K562 (cell line): ENCODE measurements at regions not wholly inside any gene's neighbourhood (a gene's known extent, or its start where the extent isn't known, plus 50 kb on each side); places are given as distances from the start of the nearest gene placed in this dataset.

Experiments used
- ATAC-seq: fragments of 200-7000 bp; cut with Tn5 transposase; 3 replicates; pipeline ENCODE4 v1.9.1; 2020; ENCODE audit warnings: moderate library complexity
- BruUV-seq: library from RNA; stranded (reverse); fragments of 400-500 nt; replicated peaks from 2 replicates; lab custom pipeline; 2021; lab: Mats Ljungman, UMichigan
- CTCF ChIA-PET: fragments of 300-600 bp; formaldehyde crosslinking; extraction: SDS; loops from one replicate; lab custom pipeline; 2021; ENCODE audit warnings: low intra/inter-chr PET ratio; lab: Yijun Ruan, JAX
- POLR2A ChIA-PET: fragments of 300-600, 350-650 bp; sonication (Branson Sonifier 250); formaldehyde crosslinking; extraction: SDS; loops from one replicate; lab custom pipeline; 2021; ENCODE audit warnings: antibody characterized with exemption, inconsistent platforms; lab: Yijun Ruan, JAX
- DNase-seq, 4 experiments: peaks; one replicate each; pipeline versions ENCODE4 v3.0.0 to v3.0.0-alpha.2; 2011 to 2018; ENCODE audit warnings: low spot score in 3 of 4, mixed read lengths in 3 of 4; ENCODE audit errors: extremely low read depth in 1 of 4
- FAIRE-seq: peaks from 2 replicates; lab custom pipeline; 2011; peaks lifted over from hg19 to GRCh38; lab: Jason Lieb, UNC
- H2AFZ ChIP-seq: 2 replicates; pipeline ENCODE4 v1.6.0; 2011; ENCODE audit warnings: low read depth, low read length, control low read depth, inconsistent platforms
- H3K27ac ChIP-seq: fragments of 200-600 bp; 3 replicates; pipeline ENCODE4 v1.8.0; 2011; ENCODE audit warnings: low read depth, mild to moderate bottlenecking, control low read depth, inconsistent platforms, low read length, moderate library complexity, mixed read lengths; ENCODE audit errors: extremely low read depth
- H3K27me3 ChIP-seq, 2 experiments: fragments of 300-600 bp in 1 of 2; 2 replicates in 1 of 2; 3 replicates in 1 of 2; pipeline versions ENCODE4 v1.6.0 to v1.8.0; 2011; ENCODE audit warnings: inconsistent platforms in 2 of 2, low read length in 2 of 2, mild to moderate bottlenecking in 1 of 2, mixed read lengths in 1 of 2, moderate library complexity in 1 of 2; ENCODE audit not compliant: control insufficient read depth in 2 of 2, insufficient read depth in 2 of 2
- H3K36me3 ChIP-seq: fragments of 300-600 bp; 3 replicates; pipeline ENCODE4 v1.8.0; 2011; ENCODE audit warnings: mild to moderate bottlenecking, low read length, inconsistent platforms; ENCODE audit not compliant: control insufficient read depth, insufficient read depth
- H3K4me1 ChIP-seq, 2 experiments: fragments of 200-600 bp in 1 of 2; replicated peaks in 1 of 2; 2 replicates in 1 of 2; 3 replicates in 1 of 2; pipeline versions ENCODE4 v1.5.1 to v1.8.0; 2011; ENCODE audit warnings: inconsistent platforms in 2 of 2, low read length in 2 of 2, mild to moderate bottlenecking in 1 of 2, mixed read lengths in 1 of 2, moderate library complexity in 1 of 2; ENCODE audit not compliant: control insufficient read depth in 2 of 2, insufficient read depth in 2 of 2
- H3K4me2 ChIP-seq: 2 replicates; pipeline ENCODE4 v1.6.1; 2011; ENCODE audit warnings: low read length, control low read depth, inconsistent platforms, mixed read lengths; ENCODE audit not compliant: insufficient read depth
- H3K4me3 ChIP-seq: fragments of 200-600 bp; sonication (generic), shearing (Covaris generic); 2 replicates; pipeline ENCODE4 v1.5.1; 2016; ENCODE audit warnings: control low read depth, inconsistent platforms
- H3K79me2 ChIP-seq: fragments of 200-600 bp; 3 replicates; pipeline ENCODE4 v1.8.0; 2011; ENCODE audit warnings: low read length, inconsistent platforms; ENCODE audit not compliant: control insufficient read depth, insufficient read depth
- H3K9ac ChIP-seq, 2 experiments: 2 replicates each; pipeline versions ENCODE4 v1.6.0 to v1.6.1; 2011; ENCODE audit warnings: low read depth in 2 of 2, low read length in 2 of 2, control low read depth in 1 of 2, inconsistent platforms in 1 of 2, mild to moderate bottlenecking in 1 of 2, mixed read lengths in 1 of 2; ENCODE audit not compliant: insufficient read depth in 1 of 2
- H3K9me1 ChIP-seq: one replicate; pipeline ENCODE4 v1.6.0; 2011; ENCODE audit warnings: inconsistent platforms, mild to moderate bottlenecking, low read length, moderate library complexity; ENCODE audit not compliant: control insufficient read depth, insufficient read depth
- H3K9me3 ChIP-seq: replicated peaks from 2 replicates; pipeline ENCODE4 v1.5.1; 2011; ENCODE audit warnings: low read depth, low read length, inconsistent platforms; ENCODE audit not compliant: control insufficient read depth, insufficient read depth
- H4K20me1 ChIP-seq: replicated peaks from 2 replicates; pipeline ENCODE4 v1.6.1; 2011; ENCODE audit warnings: low read length, inconsistent platforms, mixed read lengths; ENCODE audit not compliant: control insufficient read depth, insufficient read depth
- CBX2 ChIP-seq: fragments of 200-600 bp; sonication (generic); IDR thresholded peaks from one replicate; pipeline ENCODE4 v1.6.1; 2012; ENCODE audit warnings: mild to moderate bottlenecking, low read length, inconsistent platforms; ENCODE audit not compliant: insufficient read depth, poor library complexity, severe bottlenecking
- CBX8 ChIP-seq: fragments of 200-600 bp; sonication (generic); IDR thresholded peaks from 2 replicates; pipeline ENCODE4 v1.6.1; 2012; ENCODE audit warnings: borderline replicate concordance, mixed run types, low read depth, mild to moderate bottlenecking, moderate library complexity, mixed read lengths, low read length, control low read depth, inconsistent platforms; ENCODE audit not compliant: poor library complexity, severe bottlenecking; ENCODE audit errors: extremely low read depth
- CXXC5 ChIP-seq: fragments of 250-450 bp; sonication (Bioruptor Pico); IDR thresholded peaks from 2 replicates; pipeline ENCODE4 v1.8.0; 2022; ENCODE audit warnings: inconsistent platforms, mild to moderate bottlenecking, moderate library complexity
- MAZ ChIP-seq, 2 experiments: fragments of 450-650 bp in 1 of 2; sonication (generic) in 1 of 2; formaldehyde crosslinking; IDR thresholded peaks in 1 of 2; conservative IDR thresholded peaks in 1 of 2; 2 replicates each; pipeline versions ENCODE4 v1.4.0 to v1.5.0; 2020; ENCODE audit warnings: mild to moderate bottlenecking in 1 of 2, missing genetic modification reagents in 1 of 2
- MTF1 ChIP-seq: fragments of 250-450 bp; sonication (Bioruptor Pico); IDR thresholded peaks from 2 replicates; pipeline ENCODE4 v1.9.0; 2021; ENCODE audit warnings: moderate library complexity, mild to moderate bottlenecking, inconsistent platforms, borderline replicate concordance
- TAF9B ChIP-seq: fragments of 450-650 bp; IDR thresholded peaks from 2 replicates; pipeline ENCODE4 v1.6.1; 2018; ENCODE audit warnings: mild to moderate bottlenecking; ENCODE audit not compliant: partially characterized antibody
- ZNF316 ChIP-seq: fragments of 450-650 bp; IDR thresholded peaks from 2 replicates; pipeline ENCODE4 v1.6.1; 2016
- WGBS: fragments of 100-300 bp; shearing (Covaris generic); methylation state at CpG from one replicate; pipeline ENCODE4 v1.1.6; 2016; ENCODE audit warnings: low coverage, mixed read lengths; ENCODE audit not compliant: insufficient coverage; ENCODE audit errors: missing lambda C conversion rate; 5-methylcytosine and 5-hydroxymethylcytosine counted together
- in situ Hi-C: fragments of 300-500 bp; cut with MboI; formaldehyde crosslinking; loops from 4 replicates; pipeline ENCODE4 v1.15.0; 2018; ENCODE audit warnings: inconsistent platforms, mixed read lengths
- intact Hi-C: fragments of 100-400 bp; cut with micrococcal nuclease; formaldehyde crosslinking; loops from 2 replicates; pipeline ENCODE4 v1.14.2; 2022
- TF ChIP-seq, protein P1 (sequence below): fragments of 450-650 bp; IDR thresholded peaks from 2 replicates; pipeline ENCODE4 v1.6.1; 2016; ENCODE audit warnings: antibody characterized with exemption

GRCh38 chr5:1659100-1659981, 135.6 kb upstream of the LPCAT1 start:
- H3K4me3 ChIP-seq: no peak overlapping the region
- intact Hi-C loops (no loop called here), in situ Hi-C loops (no loop called here)
- ATAC-seq (0 out of 3 replicates have a peak, but pooled peaks have one; percentile 9), FAIRE-seq (no peak), DNase-seq (no peak)
- TF ChIP-seq, protein P1, sequence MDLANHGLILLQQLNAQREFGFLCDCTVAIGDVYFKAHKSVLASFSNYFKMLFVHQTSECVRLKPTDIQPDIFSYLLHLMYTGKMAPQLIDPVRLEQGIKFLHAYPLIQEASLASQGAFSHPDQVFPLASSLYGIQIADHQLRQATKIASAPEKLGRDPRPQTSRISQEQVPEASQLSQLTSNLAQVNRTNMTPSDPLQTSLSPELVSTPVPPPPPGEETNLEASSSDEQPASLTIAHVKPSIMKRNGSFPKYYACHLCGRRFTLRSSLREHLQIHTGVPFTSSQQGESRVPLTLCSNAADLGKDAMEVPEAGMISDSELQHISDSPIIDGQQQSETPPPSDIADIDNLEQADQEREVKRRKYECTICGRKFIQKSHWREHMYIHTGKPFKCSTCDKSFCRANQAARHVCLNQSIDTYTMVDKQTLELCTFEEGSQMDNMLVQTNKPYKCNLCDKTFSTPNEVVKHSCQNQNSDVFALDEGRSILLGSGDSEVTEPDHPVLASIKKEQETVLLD: no peak
- TF ChIP-seq ZNF316: 0 out of 2 replicates have a peak, but pooled peaks have one; percentile 13
- WGBS: 4% methylated on average over 19 of the region's 23 CpGs
- no peaks in the 10 kb centered on the region for H3K9me3 ChIP-seq
- peaks cover 3% of the 10 kb centered on the region for H3K9me1 ChIP-seq
- ChIA-PET POLR2A (interaction anchor here (1.0 kb wide), 1 partner anchor 9 kb away, joined by 3 read pairs; no protein-coding TSS in a partner anchor), CTCF (no interaction called here)
- H3K27ac ChIP-seq: no peak overlapping the region
- H4K20me1 ChIP-seq: peaks cover 17% of the 10 kb centered on the region
- no peaks in the 10 kb centered on the region for H3K36me3 ChIP-seq
- H2AFZ ChIP-seq: no peak overlapping the region
- no peak overlapping the region for H3K9ac ChIP-seq
- BruUV-seq: no TSS peak
- H3K27me3 ChIP-seq: peaks cover 68 to 82% of the 10 kb centered on the region in 2 experiments; a peak in 4 of 5 replicates
- H3K4me1 ChIP-seq: peaks cover 0 to 22% of the 10 kb centered on the region in 2 experiments; a peak in 1 of 5 replicates
- H3K79me2 ChIP-seq: no peaks in the 10 kb centered on the region
- no peak overlapping the region for H3K4me2 ChIP-seq

GRCh38 chr5:1658665-1659064, 134.9 kb upstream of the LPCAT1 start:
- DNase-seq (peak in 1 of 4 experiments; percentile 39), ATAC-seq (no peak)
- 0% methylated on average over 14 of the region's 14 CpGs for WGBS
- in situ Hi-C loops: no loop called here
- POLR2A ChIA-PET: no interaction called here
- Histone ChIP-seq H3K4me1 (peaks cover 0 to 29% of the 10 kb centered on the region in 2 experiments; a peak in 2 of 5 replicates), H3K4me2 (no peak overlapping the region)
- CTCF ChIA-PET: no interaction called here
- TF ChIP-seq MTF1 (CRISPR knock-in tag) (no peak), MAZ (CRISPR knock-in tag; conservative IDR thresholded peaks at IDR 0.05 in 1 of 2, IDR thresholded peaks at IDR 0.05 in 1 of 2) (no peak), CBX2 (peak; percentile 72), CBX8 (peak; percentile 52), CXXC5 (CRISPR knock-in tag) (peak; percentile 28; the same call in 1 of the 2 replicates), TAF9B (no peak)
- TF ChIP-seq, all 486 proteins: peak for 3
- Histone ChIP-seq H3K9me1 (peaks cover 3% of the 10 kb centered on the region), H3K27me3 (peaks cover 68 to 82% of the 10 kb centered on the region in 2 experiments; a peak in 4 of 5 replicates), H3K4me3 (no peak overlapping the region), H2AFZ (no peak overlapping the region), H3K9me3 (no peaks in the 10 kb centered on the region), H3K9ac (no peak overlapping the region), H3K79me2 (no peaks in the 10 kb centered on the region), H3K36me3 (no peaks in the 10 kb centered on the region), H3K27ac (no peak overlapping the region), H4K20me1 (peaks cover 17% of the 10 kb centered on the region)
- FAIRE-seq: no peak
- no TSS peak for BruUV-seq
- intact Hi-C loops: no loop called here
